K562 (cell line): ENCODE measurements at regions not wholly inside any gene's neighbourhood (a gene's known extent, or its start where the extent isn't known, plus 50 kb on each side); places are given as distances from the start of the nearest gene placed in this dataset.

Experiments used
- ATAC-seq: fragments of 200-7000 bp; cut with Tn5 transposase; 3 replicates; pipeline ENCODE4 v1.9.1; 2020; ENCODE audit warnings: moderate library complexity
- BruUV-seq: library from RNA; stranded (reverse); fragments of 400-500 nt; replicated peaks from 2 replicates; lab custom pipeline; 2021; lab: Mats Ljungman, UMichigan
- CTCF ChIA-PET: fragments of 300-600 bp; formaldehyde crosslinking; extraction: SDS; loops from one replicate; lab custom pipeline; 2021; ENCODE audit warnings: low intra/inter-chr PET ratio; lab: Yijun Ruan, JAX
- POLR2A ChIA-PET: fragments of 300-600, 350-650 bp; sonication (Branson Sonifier 250); formaldehyde crosslinking; extraction: SDS; loops from one replicate; lab custom pipeline; 2021; ENCODE audit warnings: antibody characterized with exemption, inconsistent platforms; lab: Yijun Ruan, JAX
- DNase-seq, 4 experiments: peaks; one replicate each; pipeline versions ENCODE4 v3.0.0 to v3.0.0-alpha.2; 2011 to 2018; ENCODE audit warnings: low spot score in 3 of 4, mixed read lengths in 3 of 4; ENCODE audit errors: extremely low read depth in 1 of 4
- FAIRE-seq: peaks from 2 replicates; lab custom pipeline; 2011; peaks lifted over from hg19 to GRCh38; lab: Jason Lieb, UNC
- H2AFZ ChIP-seq: 2 replicates; pipeline ENCODE4 v1.6.0; 2011; ENCODE audit warnings: low read depth, low read length, control low read depth, inconsistent platforms
- H3K27ac ChIP-seq: fragments of 200-600 bp; 3 replicates; pipeline ENCODE4 v1.8.0; 2011; ENCODE audit warnings: low read depth, mild to moderate bottlenecking, control low read depth, inconsistent platforms, low read length, moderate library complexity, mixed read lengths; ENCODE audit errors: extremely low read depth
- H3K27me3 ChIP-seq, 2 experiments: fragments of 300-600 bp in 1 of 2; 2 replicates in 1 of 2; 3 replicates in 1 of 2; pipeline versions ENCODE4 v1.6.0 to v1.8.0; 2011; ENCODE audit warnings: inconsistent platforms in 2 of 2, low read length in 2 of 2, mild to moderate bottlenecking in 1 of 2, mixed read lengths in 1 of 2, moderate library complexity in 1 of 2; ENCODE audit not compliant: control insufficient read depth in 2 of 2, insufficient read depth in 2 of 2
- H3K36me3 ChIP-seq: fragments of 300-600 bp; 3 replicates; pipeline ENCODE4 v1.8.0; 2011; ENCODE audit warnings: mild to moderate bottlenecking, low read length, inconsistent platforms; ENCODE audit not compliant: control insufficient read depth, insufficient read depth
- H3K4me1 ChIP-seq, 2 experiments: fragments of 200-600 bp in 1 of 2; replicated peaks in 1 of 2; 2 replicates in 1 of 2; 3 replicates in 1 of 2; pipeline versions ENCODE4 v1.5.1 to v1.8.0; 2011; ENCODE audit warnings: inconsistent platforms in 2 of 2, low read length in 2 of 2, mild to moderate bottlenecking in 1 of 2, mixed read lengths in 1 of 2, moderate library complexity in 1 of 2; ENCODE audit not compliant: control insufficient read depth in 2 of 2, insufficient read depth in 2 of 2
- H3K4me2 ChIP-seq: 2 replicates; pipeline ENCODE4 v1.6.1; 2011; ENCODE audit warnings: low read length, control low read depth, inconsistent platforms, mixed read lengths; ENCODE audit not compliant: insufficient read depth
- H3K4me3 ChIP-seq: fragments of 200-600 bp; sonication (generic), shearing (Covaris generic); 2 replicates; pipeline ENCODE4 v1.5.1; 2016; ENCODE audit warnings: control low read depth, inconsistent platforms
- H3K79me2 ChIP-seq: fragments of 200-600 bp; 3 replicates; pipeline ENCODE4 v1.8.0; 2011; ENCODE audit warnings: low read length, inconsistent platforms; ENCODE audit not compliant: control insufficient read depth, insufficient read depth
- H3K9ac ChIP-seq, 2 experiments: 2 replicates each; pipeline versions ENCODE4 v1.6.0 to v1.6.1; 2011; ENCODE audit warnings: low read depth in 2 of 2, low read length in 2 of 2, control low read depth in 1 of 2, inconsistent platforms in 1 of 2, mild to moderate bottlenecking in 1 of 2, mixed read lengths in 1 of 2; ENCODE audit not compliant: insufficient read depth in 1 of 2
- H3K9me1 ChIP-seq: one replicate; pipeline ENCODE4 v1.6.0; 2011; ENCODE audit warnings: inconsistent platforms, mild to moderate bottlenecking, low read length, moderate library complexity; ENCODE audit not compliant: control insufficient read depth, insufficient read depth
- H3K9me3 ChIP-seq: replicated peaks from 2 replicates; pipeline ENCODE4 v1.5.1; 2011; ENCODE audit warnings: low read depth, low read length, inconsistent platforms; ENCODE audit not compliant: control insufficient read depth, insufficient read depth
- H4K20me1 ChIP-seq: replicated peaks from 2 replicates; pipeline ENCODE4 v1.6.1; 2011; ENCODE audit warnings: low read length, inconsistent platforms, mixed read lengths; ENCODE audit not compliant: control insufficient read depth, insufficient read depth
- AFF4 ChIP-seq: sonication (generic); formaldehyde crosslinking; IDR thresholded peaks from 2 replicates; pipeline ENCODE4 v1.8.0; 2023; ENCODE audit warnings: mild to moderate bottlenecking, missing genetic modification reagents
- ATF1 ChIP-seq, 2 experiments: fragments of 450-650 bp in 1 of 2; IDR thresholded peaks; 2 replicates each; pipeline ENCODE4 v1.6.1; 2016; ENCODE audit warnings: missing compliant biosample characterization in 1 of 2, missing genetic modification characterization in 1 of 2
- C11orf30 ChIP-seq: fragments of 450-650 bp; IDR thresholded peaks from 2 replicates; pipeline ENCODE4 v1.6.1; 2016; ENCODE audit warnings: low read depth, mild to moderate bottlenecking
- KLF10 ChIP-seq: fragments of 250-450 bp; sonication (Bioruptor Pico); IDR thresholded peaks from 2 replicates; pipeline ENCODE4 v1.6.1; 2021; ENCODE audit warnings: matching md5 sums
- MCM3 ChIP-seq: fragments of 450-650 bp; IDR thresholded peaks from 2 replicates; pipeline ENCODE4 v1.6.1; 2016
- MXD1 ChIP-seq: fragments of 250-450 bp; sonication (Bioruptor Pico); IDR thresholded peaks from 2 replicates; pipeline ENCODE4 v1.8.0; 2021; ENCODE audit warnings: borderline replicate concordance, mild to moderate bottlenecking, moderate library complexity; ENCODE audit not compliant: poor library complexity, severe bottlenecking
- NBN ChIP-seq: fragments of 450-650 bp; IDR thresholded peaks from 2 replicates; pipeline ENCODE4 v1.6.1; 2016; ENCODE audit warnings: low read depth, mild to moderate bottlenecking
- NR4A1 ChIP-seq, 2 experiments: fragments of 250-450 bp in 1 of 2; fragments of 450-650 bp in 1 of 2; sonication (Bioruptor Pico) in 1 of 2; IDR thresholded peaks; 2 replicates each; pipeline versions ENCODE4 v1.4.0 to v1.6.1; 2016 to 2020; ENCODE audit warnings: mild to moderate bottlenecking in 2 of 2, missing compliant biosample characterization in 1 of 2, missing genetic modification characterization in 1 of 2, moderate library complexity in 1 of 2
- NUFIP1 ChIP-seq: fragments of 450-650 bp; IDR thresholded peaks from 2 replicates; pipeline ENCODE4 v1.6.1; 2018; ENCODE audit not compliant: partially characterized antibody
- POLR2A ChIP-seq: fragments of 450-650 bp; conservative IDR thresholded peaks from 2 replicates; pipeline ENCODE4 v1.6.1; 2016
- PRPF4 ChIP-seq: fragments of 200-400 bp; formaldehyde crosslinking; IDR thresholded peaks from one replicate; pipeline ENCODE4 v1.6.1; 2017; ENCODE audit warnings: low read length, low read depth, mild to moderate bottlenecking; ENCODE audit not compliant: insufficient read depth, poor library complexity, severe bottlenecking
- PTBP1 ChIP-seq: fragments of 200-400 bp; formaldehyde crosslinking; IDR thresholded peaks from 2 replicates; pipeline ENCODE4 v1.6.1; 2017; ENCODE audit warnings: low read depth, low read length
- TAF7 ChIP-seq: fragments of 450-650 bp; IDR thresholded peaks from 2 replicates; pipeline ENCODE4 v1.6.1; 2016; ENCODE audit warnings: missing genetic modification characterization, missing compliant biosample characterization
- USF2 ChIP-seq: sonication (generic); formaldehyde crosslinking; IDR thresholded peaks from 2 replicates; pipeline ENCODE4 v1.5.0; 2020; ENCODE audit warnings: missing genetic modification reagents
- ZNF655 ChIP-seq: fragments of 250-450 bp; sonication (Bioruptor Pico); IDR thresholded peaks from 2 replicates; pipeline ENCODE4 v1.5.0; 2021
- WGBS: fragments of 100-300 bp; shearing (Covaris generic); methylation state at CpG from one replicate; pipeline ENCODE4 v1.1.6; 2016; ENCODE audit warnings: low coverage, mixed read lengths; ENCODE audit not compliant: insufficient coverage; ENCODE audit errors: missing lambda C conversion rate; 5-methylcytosine and 5-hydroxymethylcytosine counted together
- in situ Hi-C: fragments of 300-500 bp; cut with MboI; formaldehyde crosslinking; loops from 4 replicates; pipeline ENCODE4 v1.15.0; 2018; ENCODE audit warnings: inconsistent platforms, mixed read lengths
- intact Hi-C: fragments of 100-400 bp; cut with micrococcal nuclease; formaldehyde crosslinking; loops from 2 replicates; pipeline ENCODE4 v1.14.2; 2022

GRCh38 chr3:103966749-103967148 lies 1400.0 kb upstream of the ALCAM start:
- ATAC-seq (no peak), FAIRE-seq (no peak), DNase-seq (no peak)
- ChIA-PET CTCF (no interaction called here), POLR2A (no interaction called here)
- 0% methylated on average over 3 of the region's 3 CpGs for WGBS
- H3K27me3 ChIP-seq = no peaks in the 10 kb centered on the region
- no peaks in the 10 kb centered on the region for H3K79me2 ChIP-seq
- no peak overlapping the region for H3K9ac ChIP-seq
- BruUV-seq = no TSS peak
- H3K4me1 ChIP-seq = no peaks in the 10 kb centered on the region
- H3K27ac ChIP-seq = no peak overlapping the region
- TF ChIP-seq USF2 (CRISPR knock-in tag) (no peak), MXD1 (no peak), NR4A1 (CRISPR knock-in tag; IDR thresholded peaks at IDR 0.05) (no peak), NR4A1 (tag; IDR thresholded peaks at IDR 0.05) (no peak), C11orf30 (no peak), ZNF655 (CRISPR knock-in tag) (no peak), MCM3 (no peak), ATF1 (CRISPR knock-in tag; IDR thresholded peaks at IDR 0.05) (no peak), ATF1 (tag; IDR thresholded peaks at IDR 0.05) (no peak), NBN (no peak), NUFIP1 (no peak), PRPF4 (no peak), KLF10 (CRISPR knock-in tag) (no peak), PTBP1 (no peak), POLR2A (no peak), TAF7 (tag) (no peak), AFF4 (CRISPR knock-in tag) (no peak)
- TF ChIP-seq, all 486 proteins: peak for 0
- no peaks in the 10 kb centered on the region for H3K9me3 ChIP-seq
- in situ Hi-C loops (no loop called here), intact Hi-C loops (no loop called here)
- no peak overlapping the region for H3K4me2 ChIP-seq
- no peak overlapping the region for H3K4me3 ChIP-seq
- no peak overlapping the region for H2AFZ ChIP-seq
- no peaks in the 10 kb centered on the region for H4K20me1 ChIP-seq
- no peaks in the 10 kb centered on the region for H3K36me3 ChIP-seq
- no peaks in the 10 kb centered on the region for H3K9me1 ChIP-seq
